Gastrocnemius medialis (tissue), 4 donors: ENCODE measurements at regions not wholly inside any gene's neighbourhood (a gene's known extent, or its start where the extent isn't known, plus 50 kb on each side); places are given as distances from the start of the nearest gene placed in this dataset.

Experiments used
- POLR2A ChIP-seq, 2 donors: fragments of 450-650 bp; IDR thresholded peaks; one replicate each; pipeline ENCODE4 v1.6.1; 2017; ENCODE audit warnings: antibody characterized with exemption in 2 of 2, mild to moderate bottlenecking in 2 of 2, moderate library complexity in 2 of 2
- TF ChIP-seq, protein P1 (sequence below), 5 experiments: fragments of 450-650 bp in 3 of 5; fragments of 200-600 bp in 2 of 5; sonication (generic) in 2 of 5; IDR thresholded peaks in 4 of 5; conservative IDR thresholded peaks in 1 of 5; 1 replicate in 4 of 5; 2 replicates in 1 of 5; pipeline ENCODE4 v1.5.1; 2016 to 2019; ENCODE audit warnings: antibody characterized with exemption in 5 of 5, mild to moderate bottlenecking in 3 of 5, moderate library complexity in 3 of 5

DNA sequence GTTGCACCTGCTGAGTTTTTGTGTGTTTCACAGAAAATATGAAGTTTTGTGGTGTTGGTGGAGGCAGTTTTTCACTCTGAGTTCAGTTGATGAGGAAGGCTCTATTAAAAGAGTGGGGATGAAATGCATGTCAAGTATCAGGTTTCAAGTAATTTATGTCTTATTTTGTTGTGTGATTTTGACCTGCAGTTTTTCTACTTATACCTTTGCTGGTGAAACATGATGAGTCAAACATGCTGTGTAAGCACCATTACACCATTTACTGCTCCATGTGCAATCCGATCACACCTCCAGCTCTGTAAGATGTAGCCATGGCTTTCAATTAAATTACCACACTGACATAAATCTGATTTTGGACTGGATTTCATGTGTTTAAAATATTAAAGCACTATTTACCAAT lies 174.5 kb upstream of the ZEB2 start:
- TF ChIP-seq POLR2A (IDR thresholded peaks at IDR 0.05): no peak
- TF ChIP-seq, protein P1, sequence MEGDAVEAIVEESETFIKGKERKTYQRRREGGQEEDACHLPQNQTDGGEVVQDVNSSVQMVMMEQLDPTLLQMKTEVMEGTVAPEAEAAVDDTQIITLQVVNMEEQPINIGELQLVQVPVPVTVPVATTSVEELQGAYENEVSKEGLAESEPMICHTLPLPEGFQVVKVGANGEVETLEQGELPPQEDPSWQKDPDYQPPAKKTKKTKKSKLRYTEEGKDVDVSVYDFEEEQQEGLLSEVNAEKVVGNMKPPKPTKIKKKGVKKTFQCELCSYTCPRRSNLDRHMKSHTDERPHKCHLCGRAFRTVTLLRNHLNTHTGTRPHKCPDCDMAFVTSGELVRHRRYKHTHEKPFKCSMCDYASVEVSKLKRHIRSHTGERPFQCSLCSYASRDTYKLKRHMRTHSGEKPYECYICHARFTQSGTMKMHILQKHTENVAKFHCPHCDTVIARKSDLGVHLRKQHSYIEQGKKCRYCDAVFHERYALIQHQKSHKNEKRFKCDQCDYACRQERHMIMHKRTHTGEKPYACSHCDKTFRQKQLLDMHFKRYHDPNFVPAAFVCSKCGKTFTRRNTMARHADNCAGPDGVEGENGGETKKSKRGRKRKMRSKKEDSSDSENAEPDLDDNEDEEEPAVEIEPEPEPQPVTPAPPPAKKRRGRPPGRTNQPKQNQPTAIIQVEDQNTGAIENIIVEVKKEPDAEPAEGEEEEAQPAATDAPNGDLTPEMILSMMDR (IDR thresholded peaks at IDR 0.05 in 4 of 5, conservative IDR thresholded peaks at IDR 0.05 in 1 of 5): no peak
